ENCODE measurements at regions not wholly inside any gene's neighbourhood (a gene's known extent, or its start where the extent isn't known, plus 50 kb on each side); places are given as distances from the start of the nearest gene placed in this dataset.

GRCh38 chr13:111844222-111844671 lies 222.7 kb upstream of the SOX1 start:
- FAIRE-seq = no peak
- H3K79me2 ChIP-seq (ENCODE audit: control insufficient read depth in 1 of 2, insufficient read depth in 2 of 2, low read length in 2 of 2) = no peaks in the 10 kb centered on the region
- CTCF ChIA-PET (ENCODE audit: partially characterized antibody) = no interaction called here

More at GRCh38 chr13:111844222-111844671, 222.7 kb upstream of the SOX1 start:
- H3K79me1 ChIP-seq (ENCODE audit: low read depth, low read length) = no peaks in the 10 kb centered on the region
- peak overlapping the region; percentile 88 for H4K91ac ChIP-seq (replicated peaks; ENCODE audit: insufficient read length, low read length)
- H4K20me1 ChIP-seq (replicated peaks in 1 of 2; ENCODE audit: control insufficient read depth in 1 of 2, insufficient read depth in 2 of 2, low read length in 2 of 2) = no peaks in the 10 kb centered on the region
- H3K4me3 ChIP-seq (ENCODE audit: extremely low read depth in 1 of 4, insufficient read depth in 2 of 4, low read depth in 3 of 4, low read length in 4 of 4) = no peak overlapping the region
- no peak overlapping the region; the same call in 1 of the 2 replicates for H4K8ac ChIP-seq (ENCODE audit: extremely low read depth, insufficient read depth, low read length)
- no peaks in the 10 kb centered on the region for H3K36me3 ChIP-seq (ENCODE audit: control insufficient read depth in 2 of 4, insufficient read depth in 4 of 4, low read length in 3 of 4)
- no peak overlapping the region for H3K56ac ChIP-seq (replicated peaks; ENCODE audit: insufficient read length, low read depth, low read length)
- peaks cover 5% of the 10 kb centered on the region in 2 experiments; a peak in 1 of 4 replicates for H3K9me3 ChIP-seq (ENCODE audit: insufficient read depth in 2 of 2, low read depth in 1 of 2, low read length in 1 of 2)
- H3K4me1 ChIP-seq (replicated peaks in 1 of 4; ENCODE audit: control insufficient read depth in 3 of 4, insufficient read depth in 4 of 4, low read length in 3 of 4) = peaks cover 4 to 21% (median 10%) of the 10 kb centered on the region in 4 experiments
- H3K27me3 ChIP-seq (replicated peaks in 1 of 4; ENCODE audit: control insufficient read depth in 3 of 4, extremely low read depth in 1 of 4, insufficient read depth in 3 of 4, low read length in 3 of 4) = no peaks in the 10 kb centered on the region
- peak overlapping the region; percentile 44 for H4K5ac ChIP-seq (ENCODE audit: insufficient read length, low read depth, low read length)
- peak overlapping the region; percentile 75; the same call in 1 of the 2 replicates for H2BK20ac ChIP-seq (ENCODE audit: low read length)
- no peak overlapping the region for H3K14ac ChIP-seq (ENCODE audit: insufficient read length)
- no peak overlapping the region for H2AFZ ChIP-seq (ENCODE audit: low read length)
- no peak overlapping the region for H3K9ac ChIP-seq (replicated peaks in 1 of 4; ENCODE audit: extremely low read depth in 1 of 4, low read depth in 3 of 4, low read length in 3 of 4)
- H2BK120ac ChIP-seq (replicated peaks; ENCODE audit: low read depth, low read length) = peak overlapping the region; percentile 96
- POLR2A ChIA-PET (ENCODE audit: partially characterized antibody) = no interaction called here
- peak overlapping the region; percentile 79; the same call in 1 of the 2 replicates for H2AK5ac ChIP-seq (ENCODE audit: low read depth, low read length)
- H3K23ac ChIP-seq (ENCODE audit: insufficient read length) = no peak overlapping the region
- H2BK12ac ChIP-seq (ENCODE audit: low read depth, low read length) = peak overlapping the region; percentile 89
- H2BK5ac ChIP-seq (ENCODE audit: low read depth, low read length) = peak overlapping the region; percentile 99; the same call in 1 of the 2 replicates
- no peak overlapping the region for H3K4ac ChIP-seq (replicated peaks; ENCODE audit: insufficient read length, low read depth, low read length)
- no peak overlapping the region; the same call in 1 of the 2 replicates for H3K18ac ChIP-seq (ENCODE audit: extremely low read depth, low read length)
- TF ChIP-seq ATF3 (IDR thresholded peaks at IDR 0.05; ENCODE audit: insufficient read depth, low read depth, low read length) (no peak), GTF2F1 (IDR thresholded peaks at IDR 0.05; ENCODE audit: borderline replicate concordance, low read depth, low read length) (no peak), SP4 (IDR thresholded peaks at IDR 0.05; ENCODE audit: low read length) (no peak), CTCF (IDR thresholded peaks at IDR 0.05; ENCODE audit: control extremely low read depth in 1 of 3, insufficient read depth in 1 of 3, low read depth in 1 of 3, low read length in 3 of 3) (no peak), JUND (IDR thresholded peaks at IDR 0.05; ENCODE audit: low read length) (no peak), ZNF274 (IDR thresholded peaks at IDR 0.05; ENCODE audit: borderline replicate concordance, extremely low read depth, low read length) (no peak), SIRT6 (IDR thresholded peaks at IDR 0.05; ENCODE audit: low read length) (no peak), EGR1 (IDR thresholded peaks at IDR 0.05; ENCODE audit: borderline replicate concordance, low read depth, low read length) (no peak), SUZ12 (IDR thresholded peaks at IDR 0.05; ENCODE audit: low read length) (no peak)
- no peaks in the 10 kb centered on the region for H3K23me2 ChIP-seq (ENCODE audit: low read depth, low read length)
- H3K27ac ChIP-seq (ENCODE audit: low read depth, low read length) = no peak overlapping the region
- WGBS, 2 experiments (ENCODE audit: extremely low coverage in 1 of 2, insufficient coverage in 1 of 2, insufficient read length in 1 of 2, insufficient replicate concordance in 2 of 2, low coverage in 1 of 2, low lambda C conversion rate in 2 of 2, missing lambda C conversion rate in 1 of 2) = 94% methylated on average over 23 of the region's 28 CpGs; no CpG with 5 or more reads in 1 of the 2 experiments
- DNase-seq (ENCODE audit: low read depth in 1 of 2, low spot score in 2 of 2) = peak in 1 of 2 experiments; percentile 40
- H3K4me2 ChIP-seq (ENCODE audit: insufficient read depth in 1 of 2, low read depth in 2 of 2, low read length in 2 of 2) = no peak overlapping the region
- no peak overlapping the region for H2BK15ac ChIP-seq (ENCODE audit: low read length)
